ENCODE measurements at regions not wholly inside any gene's neighbourhood (a gene's known extent, or its start where the extent isn't known, plus 50 kb on each side); places are given as distances from the start of the nearest gene placed in this dataset.
"Not testable (repeated sequence)": the region's sequence is repeated elsewhere in the genome, so short reads cannot be mapped to it uniquely, and the experiment has no call there.

- DNase-seq = no peak
Measured at GRCh38 chr3:140752499-140752898, 74.6 kb downstream of the TRIM42 start.

DNA sequence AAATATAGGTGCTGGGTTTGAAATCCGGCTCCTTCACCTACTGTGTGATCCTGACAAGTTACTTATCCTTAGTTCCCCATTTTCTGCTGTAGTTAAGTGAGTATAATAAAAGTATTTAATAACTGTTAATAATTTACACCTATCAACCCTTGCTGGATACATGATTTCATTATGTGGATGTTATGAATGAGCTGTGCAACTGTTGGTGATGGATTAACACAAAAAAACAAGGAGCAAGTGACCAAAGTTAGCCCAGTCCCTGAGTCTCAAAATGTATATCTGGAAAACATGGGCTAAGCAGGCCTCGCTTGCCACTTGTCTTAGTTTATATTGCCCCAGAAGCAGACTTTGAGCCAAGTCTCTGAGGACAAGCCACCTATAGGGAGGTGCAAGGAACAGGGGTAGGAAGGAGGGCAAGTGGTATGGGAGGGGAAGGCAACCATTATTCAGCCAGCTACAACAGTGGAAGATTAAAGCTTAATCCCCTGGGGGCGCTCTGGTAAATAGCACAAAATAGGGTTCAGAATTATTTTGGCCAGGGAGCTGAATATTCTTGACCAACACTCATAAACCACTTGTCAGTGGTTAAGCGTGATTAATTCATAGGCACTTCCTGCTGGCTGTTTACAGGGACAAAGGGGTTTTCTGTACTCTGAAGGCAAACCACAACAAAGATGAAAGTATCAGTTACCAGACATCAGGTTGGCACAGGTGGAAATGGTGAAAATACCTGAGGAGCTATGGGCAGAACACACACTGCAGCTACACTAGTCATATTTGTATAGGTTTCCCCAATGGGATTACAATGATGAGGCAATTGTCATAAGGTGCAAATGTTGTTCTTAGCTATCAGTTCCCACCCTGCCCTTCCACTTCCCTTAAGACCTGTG is 76.2 kb downstream of the TRIM42 start:
- DNase-seq = no peak

DNA sequence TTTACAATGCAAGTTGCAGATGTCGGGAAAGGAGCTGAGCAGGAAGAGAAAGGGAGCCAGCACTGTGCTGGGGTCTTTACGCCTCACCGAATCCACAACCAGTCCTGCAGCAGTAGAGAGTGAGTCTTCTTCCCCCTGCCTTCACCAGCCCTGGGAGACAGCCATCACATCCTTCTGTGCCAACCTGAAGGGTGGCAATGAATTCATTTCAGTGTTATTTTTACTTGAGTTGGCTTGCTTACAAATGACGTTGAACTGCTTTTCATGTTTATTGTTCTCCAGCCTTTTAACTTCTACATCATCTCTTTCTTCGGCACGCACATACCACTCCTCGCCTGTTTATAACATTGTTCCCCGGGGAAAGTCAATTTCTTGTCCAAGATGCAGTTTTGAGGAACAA is 77.1 kb downstream of the TRIM42 start:
- DNase-seq = no peak

DNA sequence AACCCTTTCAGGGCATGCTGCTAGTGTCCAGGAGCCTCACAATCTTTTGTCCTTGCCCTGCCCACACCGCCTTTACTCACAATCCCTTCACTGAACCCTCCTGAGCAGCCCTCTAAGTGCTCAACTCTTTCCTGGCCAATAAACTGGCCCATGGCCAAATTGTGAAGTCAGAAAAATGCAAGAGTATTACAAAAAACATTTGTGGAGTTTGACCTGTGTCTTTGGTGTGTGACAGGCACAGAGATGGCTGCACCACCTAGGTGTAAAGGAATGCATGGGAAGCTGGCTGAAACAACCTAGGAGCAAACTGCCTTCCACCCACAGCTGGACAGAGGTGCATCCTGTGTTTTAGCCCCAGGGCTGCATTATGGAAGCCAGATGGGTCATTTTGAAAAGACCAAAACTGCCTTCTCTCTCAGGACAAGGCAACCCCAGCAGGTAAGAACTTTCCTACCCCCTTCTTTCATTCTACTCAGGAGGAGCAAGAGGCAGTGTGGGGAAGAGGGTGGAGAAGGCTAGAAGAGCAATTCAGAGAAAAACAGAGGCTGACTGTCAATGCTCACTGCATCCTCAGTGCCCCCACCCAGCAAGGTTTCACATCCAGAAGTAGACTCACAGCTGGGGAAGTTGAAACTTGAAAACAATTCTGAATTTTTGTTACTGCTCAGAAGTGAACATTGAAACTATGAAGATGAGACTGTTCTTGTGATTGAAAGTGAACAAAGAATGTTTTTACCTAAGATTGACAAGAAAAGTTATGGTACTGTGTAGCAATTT is 78.6 kb downstream of the TRIM42 start:
- DNase-seq = no peak

DNA sequence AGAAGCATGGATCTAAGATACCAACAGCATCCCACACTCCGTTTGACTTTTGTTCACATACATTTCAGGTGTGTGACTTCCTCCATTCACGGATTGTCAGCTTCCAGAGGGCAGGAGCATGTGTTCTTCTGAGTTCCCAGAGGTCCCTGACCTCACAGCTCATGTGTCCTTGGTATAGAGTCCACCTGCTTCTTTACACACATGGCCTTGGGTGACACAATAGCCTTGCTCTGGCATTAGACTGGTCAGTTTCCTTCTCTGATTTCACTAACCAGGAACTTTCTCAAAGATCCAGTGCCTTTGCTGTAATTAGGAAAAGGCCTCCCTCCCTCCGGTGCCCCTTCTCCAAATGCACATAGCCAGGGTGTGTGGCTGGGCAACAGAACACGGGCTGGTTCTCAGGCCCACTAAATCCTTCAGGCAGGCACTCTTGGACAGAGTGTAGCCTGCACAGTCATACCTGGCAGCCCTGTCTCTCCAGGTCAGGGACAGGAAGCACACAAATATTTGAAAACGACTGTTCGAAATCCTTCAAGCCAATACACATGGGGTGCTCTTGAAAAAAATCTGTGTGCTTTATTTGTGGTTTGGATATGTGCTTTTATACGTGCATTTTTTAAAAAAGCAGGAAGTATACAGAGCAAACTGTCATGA is 81.1 kb downstream of the TRIM42 start:
- DNase-seq = no peak

DNA sequence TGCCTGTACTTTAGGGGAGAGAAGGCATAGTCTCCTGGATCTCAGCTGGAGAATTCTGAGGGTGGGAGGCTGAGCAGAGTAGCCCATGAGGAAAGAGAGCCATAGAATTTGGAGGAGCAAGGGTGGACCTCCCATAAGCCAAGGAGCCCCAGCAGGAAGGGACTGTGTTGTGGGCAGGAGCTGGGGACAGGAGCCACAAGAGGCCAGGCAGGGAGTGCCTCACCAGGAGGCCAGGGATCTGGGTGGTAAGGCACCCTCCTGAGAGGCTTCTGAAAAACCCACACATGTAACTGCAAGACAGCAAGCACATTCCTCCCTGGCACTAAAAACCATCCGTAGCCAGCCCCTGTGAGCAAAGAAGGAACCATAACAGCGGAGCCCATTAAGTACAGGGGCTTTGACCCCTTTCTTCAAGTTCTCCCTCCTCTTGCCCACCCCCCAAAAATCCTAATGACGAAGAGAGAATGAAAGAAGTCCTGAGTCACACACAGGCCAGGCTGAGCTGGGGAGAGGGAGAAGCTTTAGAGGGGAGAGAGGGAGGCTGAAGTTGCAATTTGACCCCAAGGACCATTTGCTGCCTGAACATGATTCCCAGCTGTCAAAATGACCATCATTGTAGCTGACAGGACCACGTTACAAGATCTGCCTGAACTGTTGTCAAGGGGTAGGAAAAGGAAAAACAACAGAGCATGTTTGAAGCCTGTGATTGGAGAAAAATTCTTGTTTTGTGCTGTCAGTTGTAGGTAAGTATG is 82.6 kb downstream of the TRIM42 start:
- no peak for DNase-seq

GRCh38 chr3:140761076-140761639 is 83.3 kb downstream of the TRIM42 start:
- DNase-seq = no peak

DNA sequence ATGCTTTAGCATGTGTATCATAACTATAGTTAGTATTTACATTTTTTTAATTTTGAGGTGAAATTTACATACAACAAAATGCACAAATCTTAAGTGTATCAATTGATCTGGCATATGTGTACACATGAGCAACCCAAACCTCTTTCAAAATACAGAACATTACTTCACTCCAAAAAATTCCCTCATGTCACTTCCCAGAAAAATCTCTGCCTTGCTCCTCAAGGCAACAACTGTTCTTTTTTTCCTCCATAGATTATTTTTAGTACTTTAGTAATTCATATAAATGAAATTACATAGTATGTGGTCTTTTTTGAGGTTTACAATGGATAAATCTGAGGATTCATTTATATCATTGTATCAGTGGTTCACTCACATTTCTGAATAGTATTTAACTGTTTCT is 84.9 kb downstream of the TRIM42 start:
- no peak for DNase-seq

GRCh38 chr3:140763532-140763931 is 85.7 kb downstream of the TRIM42 start:
- no peak for DNase-seq

GRCh38 chr3:140765246-140765645 is 87.4 kb downstream of the TRIM42 start:
- DNase-seq = no peak

GRCh38 chr3:140766465-140766864 is 88.6 kb downstream of the TRIM42 start:
- no peak for DNase-seq

DNA sequence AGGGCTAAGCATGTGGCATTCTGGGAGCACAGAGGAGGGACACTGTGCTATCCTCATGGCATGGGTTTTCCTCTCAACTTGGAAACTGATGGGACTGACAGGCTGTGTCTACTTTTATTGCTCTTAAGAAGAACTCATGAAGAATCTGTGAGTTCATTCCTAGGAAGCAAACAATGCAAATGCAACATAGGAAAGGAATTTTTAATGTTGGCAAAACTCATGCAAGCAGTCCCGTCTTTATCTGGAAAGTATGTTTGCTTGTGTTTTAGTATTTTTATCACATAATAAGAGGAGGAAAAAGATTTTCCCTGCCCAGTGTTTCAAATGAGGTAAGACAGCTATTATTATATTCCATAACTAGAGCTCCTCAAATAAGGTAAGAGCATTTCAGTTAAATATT is 89.7 kb downstream of the TRIM42 start:
- DNase-seq = no peak

DNA sequence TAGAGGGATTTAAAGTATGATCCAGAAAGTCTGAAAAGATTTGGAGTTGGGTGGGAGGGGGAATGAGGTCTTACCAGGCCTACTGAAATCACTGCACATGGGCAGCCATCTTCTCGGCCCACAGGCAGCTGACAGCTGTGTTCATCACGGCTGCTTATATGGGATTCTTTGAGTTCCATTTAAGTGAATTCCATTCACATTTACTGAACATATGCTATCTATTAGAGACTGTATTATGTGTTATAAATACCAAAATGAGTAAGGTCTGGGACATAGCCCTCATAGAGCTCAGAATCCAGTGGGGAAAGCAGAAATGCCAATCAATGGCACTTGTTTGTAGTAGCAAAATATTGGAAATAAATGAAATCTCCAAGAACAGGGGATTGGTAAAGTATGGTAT is 91.1 kb downstream of the TRIM42 start:
- no peak for DNase-seq

GRCh38 chr3:140769951-140770350 is 92.1 kb downstream of the TRIM42 start:
- DNase-seq = no peak

DNA sequence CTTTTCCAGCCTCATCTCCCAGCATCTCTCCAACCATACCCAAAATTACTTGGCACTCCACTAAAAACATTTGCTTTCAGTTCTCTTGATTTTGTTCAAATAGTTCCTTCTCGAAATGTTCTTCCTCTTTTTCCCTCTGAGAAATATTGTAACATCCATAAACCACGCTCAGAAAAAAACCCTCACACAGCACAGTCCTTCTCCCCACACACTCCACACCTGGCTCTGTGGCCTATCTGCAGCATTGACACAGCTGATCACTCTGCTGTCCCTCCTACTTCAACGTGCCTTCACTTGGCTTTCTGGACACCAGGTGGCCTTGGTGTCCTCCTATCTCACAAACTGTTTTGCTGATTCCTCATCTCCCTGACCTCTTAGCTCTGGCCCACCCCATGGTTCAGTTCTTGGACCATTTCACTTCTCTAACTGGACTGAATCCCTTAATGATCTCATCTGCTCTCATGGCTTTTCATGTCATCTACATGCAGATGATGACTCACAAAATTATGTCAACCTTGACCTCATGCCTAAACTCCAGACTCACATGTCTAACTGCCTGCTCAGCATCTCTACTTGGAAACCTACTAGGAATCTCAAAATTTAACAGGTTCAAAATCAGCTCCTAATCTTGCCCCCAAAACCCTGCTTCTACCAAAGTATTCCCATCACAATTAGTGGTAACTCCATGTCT is 93.3 kb downstream of the TRIM42 start:
- DNase-seq = no peak

DNA sequence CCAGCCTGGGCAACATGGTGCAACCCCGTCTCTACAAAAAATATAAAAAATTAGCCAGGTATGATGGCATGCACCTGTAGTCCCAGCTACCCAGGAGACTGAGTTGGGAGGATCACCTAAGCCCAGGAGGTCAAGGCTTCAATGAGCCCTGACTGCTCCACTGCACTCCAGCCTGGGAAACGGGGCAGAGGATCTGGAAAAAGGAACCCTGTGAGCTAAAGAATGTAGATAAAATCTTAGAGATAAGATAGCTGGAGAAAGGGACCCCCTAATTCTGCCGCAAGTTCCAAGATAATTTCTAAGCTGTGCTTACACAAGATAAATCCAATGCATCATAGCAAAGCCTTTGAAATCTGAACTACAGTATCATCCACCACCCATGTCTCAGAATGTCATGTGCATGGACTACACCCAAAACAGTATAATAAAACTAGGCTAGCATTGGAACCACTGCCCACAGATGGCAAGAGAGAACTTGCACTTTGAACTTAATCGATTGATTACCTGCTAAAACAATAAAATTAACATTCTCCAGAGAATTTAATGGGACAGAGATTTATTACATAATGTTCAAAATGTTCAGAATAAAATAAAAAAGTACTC is 99.9 kb downstream of the TRIM42 start:
- DNase-seq = no peak

DNA sequence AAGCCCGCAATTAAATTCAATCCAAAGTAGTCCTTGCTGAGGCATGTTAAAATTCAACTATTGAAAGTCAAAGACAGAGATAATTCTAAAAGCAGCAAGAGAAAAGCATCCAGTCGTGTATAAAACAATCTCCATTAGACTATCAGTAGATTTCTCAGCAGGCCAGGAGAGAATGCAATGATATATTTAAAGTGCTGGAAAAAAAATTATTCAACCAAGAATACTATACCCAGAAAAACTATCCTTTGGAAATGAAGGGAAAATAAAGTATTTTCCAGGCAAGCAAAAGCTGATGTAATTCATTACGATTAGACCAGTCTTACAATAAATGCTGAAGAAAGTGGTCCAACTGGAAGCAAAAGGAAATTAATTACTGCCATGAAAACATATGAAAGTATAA is 113.5 kb downstream of the TRIM42 start:
- no peak for DNase-seq

DNA sequence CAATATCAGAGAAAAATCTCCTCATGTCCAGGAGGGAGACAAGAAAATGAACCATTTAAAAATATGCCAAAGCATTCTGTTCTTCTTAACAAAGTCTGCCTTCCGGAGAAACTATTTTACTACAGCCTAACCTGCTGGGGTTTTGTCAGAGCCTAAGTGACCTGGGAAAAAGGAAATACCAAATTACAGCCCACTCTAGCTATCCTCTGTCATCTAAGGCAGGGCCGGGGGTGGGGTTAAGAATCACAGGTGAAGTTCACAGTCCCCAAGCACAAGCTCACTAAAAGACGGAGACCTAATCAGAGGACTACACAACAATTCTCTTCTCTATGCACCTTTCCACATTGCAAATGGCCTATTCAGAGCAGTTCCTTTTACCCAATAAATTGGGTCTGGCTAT is 116.6 kb downstream of the TRIM42 start:
- DNase-seq = no peak

DNA sequence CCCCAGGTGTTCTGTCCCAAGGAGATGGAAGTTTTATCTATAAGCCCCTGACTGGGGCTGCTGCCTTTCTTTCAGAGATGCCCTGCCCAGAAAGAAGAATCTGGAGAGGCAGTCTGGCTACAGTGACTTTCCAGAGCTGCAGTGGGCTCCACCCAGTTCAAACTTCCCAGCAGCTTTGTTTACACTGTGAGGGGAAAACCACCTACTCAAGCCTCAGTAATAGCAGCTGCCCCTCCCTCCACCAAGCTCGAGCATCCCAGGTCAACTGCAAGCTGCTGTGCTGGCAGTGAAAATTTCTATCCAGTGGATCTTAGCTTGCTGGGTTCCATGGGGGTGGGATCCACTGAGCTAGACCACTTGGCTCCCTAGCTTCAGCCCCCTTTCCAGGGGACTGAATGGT is 125.0 kb downstream of the TRIM42 start:
- DNase-seq = not testable (repeated sequence)

DNA sequence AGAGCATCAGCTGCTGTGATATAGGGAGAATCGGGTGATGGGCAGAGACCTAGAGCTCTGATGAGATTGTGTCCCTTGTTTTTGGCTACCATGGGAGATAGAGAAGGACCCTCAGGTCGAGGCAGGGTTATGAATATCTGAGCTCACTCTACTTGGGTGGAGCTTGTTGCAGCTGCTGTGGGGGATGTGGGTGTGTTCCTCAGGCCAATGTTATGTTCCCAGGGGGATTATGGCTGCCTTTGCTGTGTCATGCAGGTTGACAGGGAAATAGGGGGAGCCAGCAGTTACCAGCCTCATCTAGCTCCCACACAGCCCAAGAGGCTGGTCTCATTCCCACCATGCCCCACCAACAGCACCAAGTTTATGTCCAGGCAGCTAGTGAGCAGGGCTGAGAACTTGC is 131.5 kb downstream of the TRIM42 start:
- no peak for DNase-seq

- no peak for DNase-seq
Measured at GRCh38 chr3:140816372-140817195, 125.1 kb upstream of the SLC25A36 start.

Data from activated T-cell treated with anti-CD3 and anti-CD28 coated beads for 4 hours (primary cell).